ENCODE measurements at regions not wholly inside any gene's neighbourhood (a gene's known extent, or its start where the extent isn't known, plus 50 kb on each side); places are given as distances from the start of the nearest gene placed in this dataset.

- no peak for TF ChIP-seq CTCF (IDR thresholded peaks at IDR 0.05)
- TF ChIP-seq EP300 (IDR thresholded peaks at IDR 0.05): no peak
Observed at GRCh38 chr4:34850421-34850820, 1393.9 kb downstream of the ARAP2 start.
